ENCODE measurements at regions not wholly inside any gene's neighbourhood (a gene's known extent, or its start where the extent isn't known, plus 50 kb on each side); places are given as distances from the start of the nearest gene placed in this dataset.

- no peak for TF ChIP-seq CTCF (IDR thresholded peaks at IDR 0.05)
- TF ChIP-seq EP300 (IDR thresholded peaks at IDR 0.05), result no peak
Measured at GRCh38 chr2:45103351-45104345, 94.4 kb upstream of the SIX2 start.
